ENCODE measurements at regions not wholly inside any gene's neighbourhood (a gene's known extent, or its start where the extent isn't known, plus 50 kb on each side); places are given as distances from the start of the nearest gene placed in this dataset.

- no peak overlapping the region for H3K4me3 ChIP-seq
Observed at GRCh38 chr2:220198896-220199295, 571.5 kb downstream of the SLC4A3 start.

GRCh38 chr2:220202066-220202465 is 574.6 kb downstream of the SLC4A3 start:
- Histone ChIP-seq H3K4me3 (no peak overlapping the region), H3K4me2 (no peak overlapping the region), H3K4me1 (no peaks in the 10 kb centered on the region), H3K9ac (no peak overlapping the region), H3K36me3 (no peaks in the 10 kb centered on the region), H3K27me3 (no peaks in the 10 kb centered on the region), H3K9me3 (peaks cover 7% of the 10 kb centered on the region), H3K27ac (no peak overlapping the region), H4K20me1 (no peaks in the 10 kb centered on the region)
- no peak for TF ChIP-seq Cebpa-rat (IDR thresholded peaks at IDR 0.05)

More at GRCh38 chr2:220198896-220199295, 571.5 kb downstream of the SLC4A3 start:
- Histone ChIP-seq H3K9ac (no peak overlapping the region), H3K4me2 (no peak overlapping the region), H3K27ac (no peak overlapping the region), H3K27me3 (no peaks in the 10 kb centered on the region), H4K20me1 (no peaks in the 10 kb centered on the region), H3K36me3 (no peaks in the 10 kb centered on the region), H3K4me1 (no peaks in the 10 kb centered on the region), H3K9me3 (peaks cover 17% of the 10 kb centered on the region)
- no peak for TF ChIP-seq Cebpa-rat (IDR thresholded peaks at IDR 0.05)

- H3K4me3 ChIP-seq: no peak overlapping the region
- H3K27me3 ChIP-seq: no peaks in the 10 kb centered on the region
- no peaks in the 10 kb centered on the region for H3K36me3 ChIP-seq
- no peak overlapping the region for H3K4me2 ChIP-seq
- H3K9me3 ChIP-seq: no peaks in the 10 kb centered on the region
- no peak for TF ChIP-seq Cebpa-rat (IDR thresholded peaks at IDR 0.05)
- no peak overlapping the region for H3K27ac ChIP-seq
- H3K4me1 ChIP-seq: peaks cover 14% of the 10 kb centered on the region; the same call in 1 of the 2 replicates
- no peaks in the 10 kb centered on the region for H4K20me1 ChIP-seq
- no peak overlapping the region for H3K9ac ChIP-seq
Observed at GRCh38 chr2:220209093-220209492, 581.7 kb downstream of the SLC4A3 start.

GRCh38 chr2:220209751-220210150 is 582.3 kb downstream of the SLC4A3 start:
- Histone ChIP-seq H3K27ac (no peak overlapping the region), H3K4me2 (no peak overlapping the region), H3K27me3 (no peaks in the 10 kb centered on the region), H3K9ac (no peak overlapping the region), H3K36me3 (no peaks in the 10 kb centered on the region), H4K20me1 (no peaks in the 10 kb centered on the region), H3K4me3 (no peak overlapping the region), H3K9me3 (no peaks in the 10 kb centered on the region), H3K4me1 (peaks cover 14% of the 10 kb centered on the region; the same call in 1 of the 2 replicates)
- TF ChIP-seq Cebpa-rat (IDR thresholded peaks at IDR 0.05): no peak

- Histone ChIP-seq H3K9me3 (no peaks in the 10 kb centered on the region), H3K36me3 (no peaks in the 10 kb centered on the region), H3K9ac (no peak overlapping the region), H3K27ac (no peak overlapping the region), H3K27me3 (no peaks in the 10 kb centered on the region), H3K4me3 (no peak overlapping the region), H4K20me1 (no peaks in the 10 kb centered on the region), H3K4me2 (no peak overlapping the region), H3K4me1 (peaks cover 14% of the 10 kb centered on the region; the same call in 1 of the 2 replicates)
- no peak for TF ChIP-seq Cebpa-rat (IDR thresholded peaks at IDR 0.05)
Observed at GRCh38 chr2:220212296-220213080, 585.1 kb downstream of the SLC4A3 start.

GRCh38 chr2:220215785-220216184 is 588.4 kb downstream of the SLC4A3 start:
- no peak overlapping the region for H3K9ac ChIP-seq
- no peak for TF ChIP-seq Cebpa-rat (IDR thresholded peaks at IDR 0.05)
- H3K27ac ChIP-seq: no peak overlapping the region
- H3K27me3 ChIP-seq: no peaks in the 10 kb centered on the region
- no peaks in the 10 kb centered on the region for H4K20me1 ChIP-seq
- H3K9me3 ChIP-seq: no peaks in the 10 kb centered on the region
- no peaks in the 10 kb centered on the region for H3K4me1 ChIP-seq
- no peak overlapping the region for H3K4me2 ChIP-seq
- H3K4me3 ChIP-seq: no peak overlapping the region
- H3K36me3 ChIP-seq: no peaks in the 10 kb centered on the region

GRCh38 chr2:220219371-220219770 is 591.9 kb downstream of the SLC4A3 start:
- Histone ChIP-seq H3K36me3 (no peaks in the 10 kb centered on the region), H4K20me1 (no peaks in the 10 kb centered on the region), H3K9me3 (no peaks in the 10 kb centered on the region), H3K9ac (no peak overlapping the region), H3K27ac (no peak overlapping the region), H3K27me3 (no peaks in the 10 kb centered on the region), H3K4me2 (no peak overlapping the region), H3K4me1 (no peaks in the 10 kb centered on the region), H3K4me3 (no peak overlapping the region)
- no peak for TF ChIP-seq Cebpa-rat (IDR thresholded peaks at IDR 0.05)

GRCh38 chr2:220220009-220220408 is 592.6 kb downstream of the SLC4A3 start:
- Histone ChIP-seq H3K27me3 (no peaks in the 10 kb centered on the region), H3K4me2 (no peak overlapping the region), H3K4me3 (no peak overlapping the region), H3K9ac (no peak overlapping the region), H3K27ac (no peak overlapping the region), H3K9me3 (no peaks in the 10 kb centered on the region), H3K36me3 (no peaks in the 10 kb centered on the region), H3K4me1 (no peaks in the 10 kb centered on the region), H4K20me1 (no peaks in the 10 kb centered on the region)
- TF ChIP-seq Cebpa-rat (IDR thresholded peaks at IDR 0.05): no peak

- Histone ChIP-seq H3K9me3 (no peaks in the 10 kb centered on the region), H3K4me3 (no peak overlapping the region), H3K27ac (no peak overlapping the region), H3K27me3 (no peaks in the 10 kb centered on the region), H3K4me1 (no peaks in the 10 kb centered on the region), H3K36me3 (no peaks in the 10 kb centered on the region), H3K9ac (no peak overlapping the region), H3K4me2 (no peak overlapping the region), H4K20me1 (no peaks in the 10 kb centered on the region)
- TF ChIP-seq Cebpa-rat (IDR thresholded peaks at IDR 0.05): no peak
Observed at GRCh38 chr2:220221992-220222391, 594.6 kb downstream of the SLC4A3 start.

GRCh38 chr2:220224691-220225543 is 597.5 kb downstream of the SLC4A3 start:
- Histone ChIP-seq H3K27ac (no peak overlapping the region), H3K9ac (no peak overlapping the region), H3K36me3 (no peaks in the 10 kb centered on the region), H3K9me3 (no peaks in the 10 kb centered on the region), H3K4me3 (no peak overlapping the region), H4K20me1 (no peaks in the 10 kb centered on the region), H3K4me1 (no peaks in the 10 kb centered on the region), H3K27me3 (no peaks in the 10 kb centered on the region), H3K4me2 (no peak overlapping the region)
- TF ChIP-seq Cebpa-rat (IDR thresholded peaks at IDR 0.05): no peak
